Cardiac fibroblast (primary cell): ENCODE measurements at regions not wholly inside any gene's neighbourhood (a gene's known extent, or its start where the extent isn't known, plus 50 kb on each side); places are given as distances from the start of the nearest gene placed in this dataset.
"Not testable (repeated sequence)": the region's sequence is repeated elsewhere in the genome, so short reads cannot be mapped to it uniquely, and the experiment has no call there.

ENCODE experiments used
- DNase-seq, 2 donors: peaks; one replicate each; pipeline versions ENCODE4 v3.0.0 to v3.0.0-alpha.2; 2010; ENCODE audit warnings: low read depth in 2 of 2
- H3K4me3 ChIP-seq, 2 donors: replicated peaks in 1 of 2; 1 replicate in 1 of 2; 2 replicates in 1 of 2; pipeline ENCODE4 v1.5.1; 2011; ENCODE audit warnings: low read depth in 2 of 2, low read length in 2 of 2, mild to moderate bottlenecking in 2 of 2, moderate library complexity in 1 of 2
- TF ChIP-seq, protein P1 (sequence below): IDR thresholded peaks from one replicate; pipeline ENCODE4 v1.5.1; 2011; ENCODE audit warnings: low read depth, mild to moderate bottlenecking, low read length, inconsistent platforms

GRCh38 chr5:120808135-120808534 lies 344.0 kb downstream of the PRR16 start:
- TF ChIP-seq, protein P1, sequence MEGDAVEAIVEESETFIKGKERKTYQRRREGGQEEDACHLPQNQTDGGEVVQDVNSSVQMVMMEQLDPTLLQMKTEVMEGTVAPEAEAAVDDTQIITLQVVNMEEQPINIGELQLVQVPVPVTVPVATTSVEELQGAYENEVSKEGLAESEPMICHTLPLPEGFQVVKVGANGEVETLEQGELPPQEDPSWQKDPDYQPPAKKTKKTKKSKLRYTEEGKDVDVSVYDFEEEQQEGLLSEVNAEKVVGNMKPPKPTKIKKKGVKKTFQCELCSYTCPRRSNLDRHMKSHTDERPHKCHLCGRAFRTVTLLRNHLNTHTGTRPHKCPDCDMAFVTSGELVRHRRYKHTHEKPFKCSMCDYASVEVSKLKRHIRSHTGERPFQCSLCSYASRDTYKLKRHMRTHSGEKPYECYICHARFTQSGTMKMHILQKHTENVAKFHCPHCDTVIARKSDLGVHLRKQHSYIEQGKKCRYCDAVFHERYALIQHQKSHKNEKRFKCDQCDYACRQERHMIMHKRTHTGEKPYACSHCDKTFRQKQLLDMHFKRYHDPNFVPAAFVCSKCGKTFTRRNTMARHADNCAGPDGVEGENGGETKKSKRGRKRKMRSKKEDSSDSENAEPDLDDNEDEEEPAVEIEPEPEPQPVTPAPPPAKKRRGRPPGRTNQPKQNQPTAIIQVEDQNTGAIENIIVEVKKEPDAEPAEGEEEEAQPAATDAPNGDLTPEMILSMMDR = no peak
- peak; percentile 3 to 28 for DNase-seq
- H3K4me3 ChIP-seq = no peak overlapping the region

DNA sequence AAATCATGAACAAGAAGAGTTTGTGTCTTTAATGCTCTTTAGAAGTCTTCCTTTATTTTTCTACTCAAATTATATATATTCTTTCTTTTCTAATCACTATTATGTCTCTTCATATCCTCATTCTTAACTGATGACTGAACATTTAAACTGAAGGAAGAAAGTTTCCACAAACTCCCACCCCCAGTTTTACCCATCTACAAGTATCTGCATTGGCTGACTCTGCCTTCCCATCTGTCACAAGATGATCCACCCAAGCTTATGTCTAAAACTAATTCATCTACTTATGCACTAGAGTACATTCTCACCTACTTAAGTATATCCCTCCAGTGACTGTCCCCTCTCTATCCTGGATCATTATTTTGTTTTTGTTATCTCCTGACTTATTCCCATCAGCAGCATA lies 344.5 kb downstream of the PRR16 start:
- DNase-seq = no peak
- H3K4me3 ChIP-seq = no peak overlapping the region
- TF ChIP-seq, protein P1 = no peak

DNA sequence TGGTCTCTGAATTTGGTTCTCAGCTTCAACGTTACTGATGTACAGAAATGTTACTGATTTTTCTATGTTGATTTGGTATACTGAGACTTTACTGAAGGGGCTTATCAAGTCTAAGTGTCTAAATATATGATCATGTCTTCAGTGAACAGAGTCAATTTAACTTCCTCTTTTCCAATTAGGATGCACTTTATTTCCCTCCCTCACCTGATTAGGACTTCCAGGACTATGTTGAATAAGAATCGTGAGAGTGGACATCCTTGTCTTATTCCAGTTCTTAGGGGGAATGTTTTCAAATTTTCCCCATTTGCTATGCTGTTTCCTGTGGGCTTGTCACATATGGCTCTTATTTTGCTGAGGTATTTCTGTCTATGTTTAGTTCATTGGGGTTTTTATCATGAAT lies 349.5 kb downstream of the PRR16 start:
- TF ChIP-seq, protein P1 = no peak
- DNase-seq = no peak
- no peak overlapping the region for H3K4me3 ChIP-seq

GRCh38 chr5:120817044-120817985 lies 353.2 kb downstream of the PRR16 start:
- TF ChIP-seq, protein P1 = peak; percentile 67
- no peak overlapping the region for H3K4me3 ChIP-seq
- peak; percentile 13 to 51 for DNase-seq

DNA sequence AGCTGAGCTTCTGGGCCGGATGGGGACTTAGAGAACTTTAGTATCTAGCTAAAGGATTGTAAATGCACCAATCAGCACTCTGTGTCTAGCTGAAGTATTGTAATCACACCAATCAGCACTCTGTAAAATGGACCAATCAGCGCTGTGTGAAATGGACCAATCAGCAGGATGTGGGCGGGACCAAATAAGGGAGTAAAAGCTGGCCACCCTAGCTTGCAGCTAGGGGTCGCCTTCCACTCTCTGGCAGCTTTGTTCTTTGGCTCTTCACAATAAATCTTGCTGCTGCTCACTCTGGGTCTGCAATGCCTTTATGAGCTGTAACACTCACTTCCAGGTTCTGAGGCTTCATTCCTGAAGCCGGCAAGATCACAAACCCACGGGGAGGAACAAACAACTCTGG lies 354.0 kb downstream of the PRR16 start:
- no peak for DNase-seq
- TF ChIP-seq, protein P1 = no peak
- no peak overlapping the region for H3K4me3 ChIP-seq

GRCh38 chr5:120823328-120823727 lies 359.2 kb downstream of the PRR16 start:
- TF ChIP-seq, protein P1 = no peak
- DNase-seq = no peak
- H3K4me3 ChIP-seq = no peak overlapping the region

GRCh38 chr5:120831646-120832045 lies 367.5 kb downstream of the PRR16 start:
- DNase-seq, H3K4me3 ChIP-seq: not testable (repeated sequence)
